H1 (cell line): ENCODE measurements at regions not wholly inside any gene's neighbourhood (a gene's known extent, or its start where the extent isn't known, plus 50 kb on each side); places are given as distances from the start of the nearest gene placed in this dataset.

ENCODE experiments used
- CTCF ChIA-PET: fragments of 300-600 bp; sonication (Branson Sonifier 250); formaldehyde crosslinking; loops from one replicate; lab custom pipeline; 2021; ENCODE audit not compliant: partially characterized antibody; lab: Charles Lee
- POLR2A ChIA-PET: fragments of 300-600 bp; sonication (Branson Sonifier 250); formaldehyde crosslinking; loops from one replicate; lab custom pipeline; 2021; ENCODE audit warnings: inconsistent platforms; ENCODE audit not compliant: partially characterized antibody; lab: Charles Lee
- DNase-seq, 2 experiments: peaks; one replicate each; pipeline versions ENCODE4 v3.0.0 to v3.0.0-alpha.2; 2010 to 2022; ENCODE audit warnings: low spot score in 2 of 2, low read depth in 1 of 2, mixed read lengths in 1 of 2
- FAIRE-seq: peaks from 2 replicates; lab custom pipeline; 2011; peaks lifted over from hg19 to GRCh38; lab: Jason Lieb, UNC
- H2AFZ ChIP-seq: 2 replicates; pipeline ENCODE4 v1.8.1; 2012; ENCODE audit warnings: low read length, inconsistent platforms
- H2AK5ac ChIP-seq: 2 replicates; pipeline ENCODE4 v1.6.1; 2013; ENCODE audit warnings: low read depth, low read length
- H2BK120ac ChIP-seq: replicated peaks from 2 replicates; pipeline ENCODE3; 2013; ENCODE audit warnings: low read depth, low read length, inconsistent platforms
- H2BK12ac ChIP-seq: 2 replicates; pipeline ENCODE4 v1.6.1; 2013; ENCODE audit warnings: low read depth, low read length
- H2BK15ac ChIP-seq: 2 replicates; pipeline ENCODE4 v1.6.1; 2013; ENCODE audit warnings: low read length
- H2BK20ac ChIP-seq: 2 replicates; pipeline ENCODE4 v1.6.1; 2013; ENCODE audit warnings: low read length
- H2BK5ac ChIP-seq: 2 replicates; pipeline ENCODE4 v1.6.1; 2013; ENCODE audit warnings: low read depth, low read length
- H3K14ac ChIP-seq: 2 replicates; pipeline ENCODE4 v1.6.1; 2013; ENCODE audit warnings: inconsistent platforms; ENCODE audit not compliant: insufficient read length
- H3K18ac ChIP-seq: 2 replicates; pipeline ENCODE4 v1.6.1; 2013; ENCODE audit warnings: low read length; ENCODE audit errors: extremely low read depth
- H3K23ac ChIP-seq: 2 replicates; pipeline ENCODE4 v1.6.1; 2013; ENCODE audit warnings: inconsistent platforms; ENCODE audit not compliant: insufficient read length
- H3K23me2 ChIP-seq: 2 replicates; pipeline ENCODE4 v1.6.1; 2013; ENCODE audit warnings: low read depth, low read length
- H3K27ac ChIP-seq: 2 replicates; pipeline ENCODE4 v1.6.1; 2011; ENCODE audit warnings: low read depth, low read length, inconsistent platforms
- H3K27me3 ChIP-seq, 4 experiments: replicated peaks in 1 of 4; 1 replicate in 1 of 4; 2 replicates in 3 of 4; pipeline versions ENCODE4 v1.6.1 to v1.8.1; 2011 to 2013; ENCODE audit warnings: low read length in 3 of 4, mild to moderate bottlenecking in 3 of 4, inconsistent platforms in 2 of 4, mixed read lengths in 2 of 4, moderate library complexity in 1 of 4; ENCODE audit not compliant: control insufficient read depth in 3 of 4, insufficient read depth in 3 of 4; ENCODE audit errors: extremely low read depth in 1 of 4
- H3K36me3 ChIP-seq, 4 experiments: 2 replicates each; pipeline versions ENCODE4 v1.6.1 to v1.8.1; 2011 to 2013; ENCODE audit warnings: mild to moderate bottlenecking in 4 of 4, low read length in 3 of 4, moderate library complexity in 2 of 4, control low read depth in 1 of 4, inconsistent platforms in 1 of 4; ENCODE audit not compliant: insufficient read depth in 4 of 4, control insufficient read depth in 2 of 4
- H3K4ac ChIP-seq: replicated peaks from 2 replicates; pipeline ENCODE3; 2013; ENCODE audit warnings: low read length, low read depth, mixed read lengths, inconsistent platforms; ENCODE audit not compliant: insufficient read length
- H3K4me1 ChIP-seq, 4 experiments: replicated peaks in 1 of 4; 1 replicate in 1 of 4; 2 replicates in 3 of 4; pipeline versions ENCODE4 v1.6.1 to v1.8.1; 2011 to 2013; ENCODE audit warnings: low read length in 3 of 4, inconsistent platforms in 2 of 4, mixed read lengths in 1 of 4; ENCODE audit not compliant: insufficient read depth in 4 of 4, control insufficient read depth in 3 of 4
- H3K4me2 ChIP-seq, 2 experiments: 2 replicates each; pipeline versions ENCODE4 v1.6.1 to v1.8.1; 2011 to 2013; ENCODE audit warnings: low read depth in 2 of 2, low read length in 2 of 2, control low read depth in 1 of 2, inconsistent platforms in 1 of 2, mild to moderate bottlenecking in 1 of 2; ENCODE audit not compliant: insufficient read depth in 1 of 2
- H3K4me3 ChIP-seq, 4 experiments: fragments of 200-600, 300-600 bp in 1 of 4; sonication (generic), shearing (Covaris generic), sonication (Bioruptor Twin) in 1 of 4; 2 replicates each; pipeline versions ENCODE4 v1.5.1 to v1.8.1; 2011 to 2016; ENCODE audit warnings: low read length in 4 of 4, low read depth in 3 of 4, control low read depth in 2 of 4, inconsistent platforms in 2 of 4, mild to moderate bottlenecking in 2 of 4, mixed read lengths in 1 of 4, moderate library complexity in 1 of 4; ENCODE audit not compliant: insufficient read depth in 2 of 4; ENCODE audit errors: extremely low read depth in 1 of 4
- H3K56ac ChIP-seq: replicated peaks from 2 replicates; pipeline ENCODE3; 2013; ENCODE audit warnings: low read depth, mild to moderate bottlenecking, mixed read lengths, low read length, inconsistent platforms; ENCODE audit not compliant: insufficient read length
- H3K79me1 ChIP-seq: 2 replicates; pipeline ENCODE4 v1.6.1; 2013; ENCODE audit warnings: low read depth, low read length, control low read depth
- H3K79me2 ChIP-seq, 2 experiments: 2 replicates each; pipeline versions ENCODE4 v1.6.1 to v1.8.1; 2012 to 2013; ENCODE audit warnings: low read length in 2 of 2, mild to moderate bottlenecking in 2 of 2, inconsistent platforms in 1 of 2; ENCODE audit not compliant: insufficient read depth in 2 of 2, control insufficient read depth in 1 of 2
- H3K9ac ChIP-seq, 4 experiments: replicated peaks in 1 of 4; 1 replicate in 1 of 4; 2 replicates in 3 of 4; pipeline versions ENCODE4 v1.6.1 to v1.8.1; 2011 to 2013; ENCODE audit warnings: low read depth in 3 of 4, low read length in 3 of 4, control low read depth in 2 of 4, mild to moderate bottlenecking in 2 of 4, moderate library complexity in 2 of 4, inconsistent platforms in 1 of 4; ENCODE audit errors: extremely low read depth in 1 of 4
- H3K9me3 ChIP-seq, 2 experiments: 2 replicates each; pipeline versions ENCODE4 v1.6.1 to v1.8.1; 2012 to 2013; ENCODE audit warnings: mild to moderate bottlenecking in 2 of 2, moderate library complexity in 2 of 2, control low read depth in 1 of 2, inconsistent platforms in 1 of 2, low read depth in 1 of 2, low read length in 1 of 2, mixed read lengths in 1 of 2; ENCODE audit not compliant: insufficient read depth in 2 of 2
- H4K20me1 ChIP-seq, 2 experiments: replicated peaks in 1 of 2; 2 replicates each; pipeline versions ENCODE3 to v1.8.1; 2011 to 2013; ENCODE audit warnings: inconsistent platforms in 2 of 2, low read length in 2 of 2, mild to moderate bottlenecking in 1 of 2; ENCODE audit not compliant: insufficient read depth in 2 of 2, control insufficient read depth in 1 of 2
- H4K5ac ChIP-seq: 2 replicates; pipeline ENCODE4 v1.6.1; 2013; ENCODE audit warnings: low read length, low read depth, mixed read lengths, inconsistent platforms; ENCODE audit not compliant: insufficient read length
- H4K8ac ChIP-seq: 2 replicates; pipeline ENCODE4 v1.8.0; 2013; ENCODE audit warnings: mild to moderate bottlenecking, moderate library complexity, low read length, inconsistent platforms; ENCODE audit not compliant: insufficient read depth; ENCODE audit errors: extremely low read depth
- H4K91ac ChIP-seq: replicated peaks from 2 replicates; pipeline ENCODE3; 2013; ENCODE audit warnings: low read length, mixed read lengths, inconsistent platforms; ENCODE audit not compliant: insufficient read length
- CBX8 ChIP-seq: fragments of 300-800, 300-1000 bp; sonication (generic); IDR thresholded peaks from 2 replicates; pipeline ENCODE4 v1.7.1; 2016; ENCODE audit warnings: low read depth, low read length, borderline replicate concordance
- CTBP2 ChIP-seq: IDR thresholded peaks from 2 replicates; pipeline ENCODE4 v1.7.0; 2011; ENCODE audit warnings: borderline replicate concordance, mild to moderate bottlenecking, moderate library complexity, mixed read lengths, low read length; ENCODE audit not compliant: insufficient read depth, insufficient read length
- HDAC2 ChIP-seq, 2 experiments: fragments of 300-600 bp in 1 of 2; sonication (generic) in 1 of 2; IDR thresholded peaks; 2 replicates each; pipeline ENCODE4 v1.6.1; 2011 to 2012; ENCODE audit warnings: low read depth in 2 of 2, low read length in 2 of 2, mild to moderate bottlenecking in 2 of 2, moderate library complexity in 2 of 2, borderline replicate concordance in 1 of 2, inconsistent platforms in 1 of 2
- JUND ChIP-seq: IDR thresholded peaks from 2 replicates; pipeline ENCODE4 v1.6.1; 2011; ENCODE audit warnings: mild to moderate bottlenecking, improper control_type of control experiment, low read length
- KDM1A ChIP-seq: fragments of 200-600, 300-600 bp; sonication (generic); IDR thresholded peaks from 2 replicates; pipeline ENCODE4 v1.7.1; 2016; ENCODE audit warnings: mild to moderate bottlenecking, low read length, borderline replicate concordance
- POU5F1 ChIP-seq: IDR thresholded peaks from 2 replicates; pipeline ENCODE4 v1.6.1; 2011; ENCODE audit warnings: low read depth, mild to moderate bottlenecking, low read length, moderate library complexity
- RAD21 ChIP-seq, 2 experiments: IDR thresholded peaks in 1 of 2; conservative IDR thresholded peaks in 1 of 2; 2 replicates each; pipeline ENCODE4 v1.6.1; 2011; ENCODE audit warnings: low read depth in 2 of 2, low read length in 2 of 2, improper control_type of control experiment in 1 of 2, inconsistent platforms in 1 of 2, mild to moderate bottlenecking in 1 of 2, moderate library complexity in 1 of 2
- SIN3A ChIP-seq, 2 experiments: IDR thresholded peaks in 1 of 2; conservative IDR thresholded peaks in 1 of 2; 2 replicates each; pipeline ENCODE4 v1.6.1; 2011 to 2012; ENCODE audit warnings: low read length in 2 of 2, improper control_type of control experiment in 1 of 2, low read depth in 1 of 2, mild to moderate bottlenecking in 1 of 2
- SP2 ChIP-seq: IDR thresholded peaks from 2 replicates; pipeline ENCODE4 v1.6.1; 2012; ENCODE audit warnings: mild to moderate bottlenecking, low read length, inconsistent platforms
- ZNF274 ChIP-seq: IDR thresholded peaks from 2 replicates; pipeline ENCODE4 v1.7.0; 2012; ENCODE audit warnings: low read length, borderline replicate concordance; ENCODE audit errors: extremely low read depth
- WGBS, 2 experiments: shearing (Covaris generic) in 1 of 2; methylation state at CpG; one replicate each; pipeline versions ENCODE4 v1.1.6 to v1.1.7; 2013 to 2015; ENCODE audit warnings: low lambda C conversion rate in 2 of 2, mixed read lengths in 2 of 2, inconsistent platforms in 1 of 2, low coverage in 1 of 2, missing lambda C conversion rate in 1 of 2; ENCODE audit not compliant: insufficient replicate concordance in 2 of 2, insufficient coverage in 1 of 2, insufficient read length in 1 of 2; ENCODE audit errors: extremely low coverage in 1 of 2, missing lambda C conversion rate in 1 of 2; 5-methylcytosine and 5-hydroxymethylcytosine counted together

GRCh38 chr2:88818381-88818780 is 126.9 kb downstream of the RPIA start:
- H2AFZ ChIP-seq, result no peak overlapping the region
- CTCF ChIA-PET, result no interaction called here
- POLR2A ChIA-PET, result no interaction called here
- TF ChIP-seq JUND, result no peak
- TF ChIP-seq RAD21 (IDR thresholded peaks at IDR 0.05 in 1 of 2, conservative IDR thresholded peaks at IDR 0.05 in 1 of 2; ENCODE audit: low read depth in 2 of 2, low read length in 2 of 2), result no peak
- TF ChIP-seq POU5F1, result no peak
- no peak for TF ChIP-seq ZNF274
- TF ChIP-seq KDM1A, result no peak
- TF ChIP-seq HDAC2 (IDR thresholded peaks at IDR 0.05; ENCODE audit: borderline replicate concordance in 1 of 2, low read depth in 2 of 2, low read length in 2 of 2), result no peak
- TF ChIP-seq CBX8, result no peak
- no peak for TF ChIP-seq CTBP2
- no peak for TF ChIP-seq SP2
- TF ChIP-seq SIN3A (conservative IDR thresholded peaks at IDR 0.05 in 1 of 2, IDR thresholded peaks at IDR 0.05 in 1 of 2; ENCODE audit: low read depth in 1 of 2, low read length in 2 of 2), result no peak

More at GRCh38 chr2:88818381-88818780, 126.9 kb downstream of the RPIA start:
- Histone ChIP-seq H2BK12ac (no peak overlapping the region), H4K91ac (no peak overlapping the region), H4K5ac (no peak overlapping the region), H2BK15ac (no peak overlapping the region), H3K27ac (no peak overlapping the region), H3K79me1 (no peaks in the 10 kb centered on the region), H3K56ac (no peak overlapping the region), H3K27me3 (no peaks in the 10 kb centered on the region), H3K4me3 (no peak overlapping the region), H2BK5ac (no peak overlapping the region), H3K9me3 (peaks cover 14 to 15% of the 10 kb centered on the region in 2 experiments; a peak in 3 of 4 replicates), H3K14ac (no peak overlapping the region), H3K36me3 (no peaks in the 10 kb centered on the region), H3K4me2 (no peak overlapping the region), H2BK20ac (no peak overlapping the region), H4K8ac (no peak overlapping the region), H3K23me2 (no peaks in the 10 kb centered on the region), H3K18ac (no peak overlapping the region), H3K23ac (no peak overlapping the region), H3K4me1 (no peaks in the 10 kb centered on the region), H4K20me1 (no peaks in the 10 kb centered on the region), H3K79me2 (no peaks in the 10 kb centered on the region), H3K9ac (no peak overlapping the region), H2BK120ac (no peak overlapping the region), H3K4ac (no peak overlapping the region), H2AK5ac (no peak overlapping the region)
- WGBS, 2 experiments, result 80% methylated on average over 1 of the region's 1 CpG; no CpG with 5 or more reads in 1 of the 2 experiments
- FAIRE-seq (no peak), DNase-seq (no peak)
